ENCODE measurements at regions not wholly inside any gene's neighbourhood (a gene's known extent, or its start where the extent isn't known, plus 50 kb on each side); places are given as distances from the start of the nearest gene placed in this dataset.

DNA sequence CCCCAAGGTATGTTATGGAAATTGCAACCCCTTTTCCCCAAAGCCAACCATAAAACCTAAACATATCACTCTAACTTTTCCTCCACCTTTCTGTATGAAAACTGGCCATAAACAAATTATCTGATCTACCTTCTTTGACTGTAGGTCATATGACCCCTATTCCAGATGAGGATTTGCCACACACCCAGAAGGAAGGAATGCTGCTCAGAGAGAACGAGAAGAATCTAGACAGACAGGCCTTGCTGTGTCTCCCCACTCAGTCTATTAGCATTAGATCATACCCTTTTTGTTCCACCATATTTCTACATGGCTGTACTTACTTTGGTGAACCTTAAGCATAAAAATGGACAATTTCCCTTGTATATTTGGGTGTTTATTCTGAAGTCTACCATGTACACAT, 113.0 kb upstream of the PHYHIPL start:
- H3K4me3 ChIP-seq (ENCODE audit: low read length) = no peak overlapping the region
- no peak overlapping the region for H3K27ac ChIP-seq (ENCODE audit: low read length)
- no peaks in the 10 kb centered on the region for H3K9me3 ChIP-seq (ENCODE audit: control insufficient read depth, low read depth, low read length)
- H3K27me3 ChIP-seq (ENCODE audit: control insufficient read depth, insufficient read depth, low read length) = no peaks in the 10 kb centered on the region
- peaks cover 5% of the 10 kb centered on the region for H3K4me1 ChIP-seq (ENCODE audit: control insufficient read depth, low read depth, low read length)
- no peaks in the 10 kb centered on the region for H3K36me3 ChIP-seq (ENCODE audit: control insufficient read depth, low read depth, low read length)
- no peak overlapping the region for H3K9ac ChIP-seq (ENCODE audit: low read length)

DNA sequence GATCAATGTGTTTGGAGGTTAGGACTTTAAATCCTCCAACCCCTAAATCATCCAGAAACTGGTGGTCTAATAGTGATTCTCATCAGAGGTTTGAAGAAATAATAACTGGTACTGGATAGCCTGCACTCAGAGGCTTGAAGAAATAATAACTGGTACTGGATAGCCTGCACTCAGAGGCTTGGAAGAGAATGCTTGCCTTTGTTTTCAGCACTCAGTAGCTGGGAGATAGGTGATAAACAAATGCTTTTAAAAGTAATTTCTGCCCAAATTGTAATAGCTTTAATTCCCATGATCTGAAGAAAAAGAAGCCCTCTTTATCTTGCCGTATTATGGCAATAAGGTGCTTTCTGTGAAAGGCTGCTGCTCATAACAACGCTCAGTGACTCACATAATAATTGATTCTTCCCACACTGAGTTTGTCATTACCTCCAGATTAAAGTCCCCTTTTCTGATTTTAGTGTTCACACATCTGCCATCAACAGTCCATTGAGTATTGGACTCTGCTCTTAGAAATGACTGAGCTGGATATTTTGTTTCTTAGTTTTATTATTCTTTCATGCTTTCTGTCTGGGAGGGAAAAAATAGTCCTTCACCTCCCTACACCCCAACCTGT, 112.3 kb upstream of the PHYHIPL start:
- Histone ChIP-seq H3K9me3 (ENCODE audit: control insufficient read depth, low read depth, low read length) (no peaks in the 10 kb centered on the region), H3K36me3 (ENCODE audit: control insufficient read depth, low read depth, low read length) (no peaks in the 10 kb centered on the region), H3K4me3 (ENCODE audit: low read length) (no peak overlapping the region), H3K9ac (ENCODE audit: low read length) (no peak overlapping the region), H3K27me3 (ENCODE audit: control insufficient read depth, insufficient read depth, low read length) (no peaks in the 10 kb centered on the region), H3K4me1 (ENCODE audit: control insufficient read depth, low read depth, low read length) (peaks cover 5% of the 10 kb centered on the region), H3K27ac (ENCODE audit: low read length) (no peak overlapping the region)

GRCh38 chr10:59064759-59065539, 111.5 kb upstream of the PHYHIPL start:
- Histone ChIP-seq H3K9me3 (ENCODE audit: control insufficient read depth, low read depth, low read length) (no peaks in the 10 kb centered on the region), H3K9ac (ENCODE audit: low read length) (no peak overlapping the region), H3K27ac (ENCODE audit: low read length) (no peak overlapping the region), H3K4me1 (ENCODE audit: control insufficient read depth, low read depth, low read length) (peaks cover 5% of the 10 kb centered on the region), H3K27me3 (ENCODE audit: control insufficient read depth, insufficient read depth, low read length) (no peaks in the 10 kb centered on the region), H3K36me3 (ENCODE audit: control insufficient read depth, low read depth, low read length) (no peaks in the 10 kb centered on the region), H3K4me3 (ENCODE audit: low read length) (no peak overlapping the region)

- Histone ChIP-seq H3K36me3 (ENCODE audit: control insufficient read depth, low read depth, low read length) (no peaks in the 10 kb centered on the region), H3K27me3 (ENCODE audit: control insufficient read depth, insufficient read depth, low read length) (no peaks in the 10 kb centered on the region), H3K4me1 (ENCODE audit: control insufficient read depth, low read depth, low read length) (no peaks in the 10 kb centered on the region), H3K4me3 (ENCODE audit: low read length) (no peak overlapping the region), H3K27ac (ENCODE audit: low read length) (no peak overlapping the region), H3K9ac (ENCODE audit: low read length) (no peak overlapping the region), H3K9me3 (ENCODE audit: control insufficient read depth, low read depth, low read length) (no peaks in the 10 kb centered on the region)
These were observed 107.8 kb upstream of the PHYHIPL start for GRCh38 chr10:59068581-59069191.

- H3K27me3 ChIP-seq (ENCODE audit: control insufficient read depth, insufficient read depth, low read length) = no peaks in the 10 kb centered on the region
- no peak overlapping the region for H3K27ac ChIP-seq (ENCODE audit: low read length)
- H3K4me1 ChIP-seq (ENCODE audit: control insufficient read depth, low read depth, low read length) = no peaks in the 10 kb centered on the region
- H3K9me3 ChIP-seq (ENCODE audit: control insufficient read depth, low read depth, low read length) = no peaks in the 10 kb centered on the region
- H3K36me3 ChIP-seq (ENCODE audit: control insufficient read depth, low read depth, low read length) = no peaks in the 10 kb centered on the region
- no peak overlapping the region for H3K4me3 ChIP-seq (ENCODE audit: low read length)
- no peak overlapping the region for H3K9ac ChIP-seq (ENCODE audit: low read length)
These were observed 104.4 kb upstream of the PHYHIPL start for GRCh38 chr10:59072038-59072437.

DNA sequence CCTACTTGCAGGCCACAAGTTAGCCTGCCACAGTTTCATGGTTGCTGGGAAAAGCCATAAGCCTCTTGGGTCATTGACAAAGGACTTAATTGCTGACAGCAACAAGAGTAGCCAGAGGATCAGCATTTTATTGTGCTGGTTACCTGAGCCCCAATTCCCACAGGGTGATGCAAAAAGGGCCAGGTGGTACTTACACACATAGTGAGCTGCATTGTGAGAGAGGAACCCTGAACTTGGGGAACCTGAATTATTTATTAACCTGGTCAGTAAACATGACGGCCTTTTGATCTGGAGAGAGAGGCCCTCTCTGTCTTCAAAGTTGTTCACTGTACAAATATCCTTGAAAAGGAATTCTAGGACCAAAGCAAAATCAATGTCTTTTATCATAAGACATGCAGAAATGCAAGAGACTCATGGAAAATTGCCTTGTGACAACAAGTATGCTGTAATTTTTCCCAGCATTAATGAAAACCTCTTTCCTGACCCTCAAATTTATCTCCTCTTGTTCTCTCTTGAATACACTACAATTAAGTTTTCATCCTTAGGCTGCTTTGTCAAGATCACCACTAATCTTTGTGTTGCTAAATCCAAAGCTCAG, 102.9 kb upstream of the PHYHIPL start:
- Histone ChIP-seq H3K4me3 (ENCODE audit: low read length) (no peak overlapping the region), H3K4me1 (ENCODE audit: control insufficient read depth, low read depth, low read length) (no peaks in the 10 kb centered on the region), H3K27me3 (ENCODE audit: control insufficient read depth, insufficient read depth, low read length) (no peaks in the 10 kb centered on the region), H3K9ac (ENCODE audit: low read length) (no peak overlapping the region), H3K27ac (ENCODE audit: low read length) (no peak overlapping the region), H3K36me3 (ENCODE audit: control insufficient read depth, low read depth, low read length) (no peaks in the 10 kb centered on the region), H3K9me3 (ENCODE audit: control insufficient read depth, low read depth, low read length) (no peaks in the 10 kb centered on the region)

- Histone ChIP-seq H3K4me1 (ENCODE audit: control insufficient read depth, low read depth, low read length) (no peaks in the 10 kb centered on the region), H3K27me3 (ENCODE audit: control insufficient read depth, insufficient read depth, low read length) (no peaks in the 10 kb centered on the region), H3K36me3 (ENCODE audit: control insufficient read depth, low read depth, low read length) (no peaks in the 10 kb centered on the region), H3K9me3 (ENCODE audit: control insufficient read depth, low read depth, low read length) (no peaks in the 10 kb centered on the region), H3K4me3 (ENCODE audit: low read length) (no peak overlapping the region), H3K27ac (ENCODE audit: low read length) (no peak overlapping the region), H3K9ac (ENCODE audit: low read length) (no peak overlapping the region)
These were observed 100.9 kb upstream of the PHYHIPL start for GRCh38 chr10:59075576-59075975.

GRCh38 chr10:59077855-59078254, 98.6 kb upstream of the PHYHIPL start:
- H3K9me3 ChIP-seq (ENCODE audit: control insufficient read depth, low read depth, low read length) = no peaks in the 10 kb centered on the region
- H3K4me1 ChIP-seq (ENCODE audit: control insufficient read depth, low read depth, low read length) = no peaks in the 10 kb centered on the region
- H3K27ac ChIP-seq (ENCODE audit: low read length) = no peak overlapping the region
- H3K27me3 ChIP-seq (ENCODE audit: control insufficient read depth, insufficient read depth, low read length) = no peaks in the 10 kb centered on the region
- no peaks in the 10 kb centered on the region for H3K36me3 ChIP-seq (ENCODE audit: control insufficient read depth, low read depth, low read length)
- H3K9ac ChIP-seq (ENCODE audit: low read length) = no peak overlapping the region
- no peak overlapping the region for H3K4me3 ChIP-seq (ENCODE audit: low read length)

- Histone ChIP-seq H3K4me1 (ENCODE audit: control insufficient read depth, low read depth, low read length) (no peaks in the 10 kb centered on the region), H3K27ac (ENCODE audit: low read length) (no peak overlapping the region), H3K36me3 (ENCODE audit: control insufficient read depth, low read depth, low read length) (no peaks in the 10 kb centered on the region), H3K9ac (ENCODE audit: low read length) (no peak overlapping the region), H3K4me3 (ENCODE audit: low read length) (no peak overlapping the region), H3K27me3 (ENCODE audit: control insufficient read depth, insufficient read depth, low read length) (no peaks in the 10 kb centered on the region), H3K9me3 (ENCODE audit: control insufficient read depth, low read depth, low read length) (no peaks in the 10 kb centered on the region)
These were observed 97.5 kb upstream of the PHYHIPL start for GRCh38 chr10:59078978-59079377.

GRCh38 chr10:59079386-59080226, 96.8 kb upstream of the PHYHIPL start:
- Histone ChIP-seq H3K9me3 (ENCODE audit: control insufficient read depth, low read depth, low read length) (no peaks in the 10 kb centered on the region), H3K27me3 (ENCODE audit: control insufficient read depth, insufficient read depth, low read length) (no peaks in the 10 kb centered on the region), H3K9ac (ENCODE audit: low read length) (no peak overlapping the region), H3K36me3 (ENCODE audit: control insufficient read depth, low read depth, low read length) (no peaks in the 10 kb centered on the region), H3K4me1 (ENCODE audit: control insufficient read depth, low read depth, low read length) (no peaks in the 10 kb centered on the region), H3K27ac (ENCODE audit: low read length) (no peak overlapping the region), H3K4me3 (ENCODE audit: low read length) (no peak overlapping the region)

- Histone ChIP-seq H3K9ac (ENCODE audit: low read length) (no peak overlapping the region), H3K4me1 (ENCODE audit: control insufficient read depth, low read depth, low read length) (no peaks in the 10 kb centered on the region), H3K27ac (ENCODE audit: low read length) (no peak overlapping the region), H3K27me3 (ENCODE audit: control insufficient read depth, insufficient read depth, low read length) (no peaks in the 10 kb centered on the region), H3K4me3 (ENCODE audit: low read length) (no peak overlapping the region), H3K9me3 (ENCODE audit: control insufficient read depth, low read depth, low read length) (no peaks in the 10 kb centered on the region), H3K36me3 (ENCODE audit: control insufficient read depth, low read depth, low read length) (no peaks in the 10 kb centered on the region)
These were observed 94.2 kb upstream of the PHYHIPL start for GRCh38 chr10:59082249-59082648.
